GM18951 (cell line): ENCODE measurements at regions not wholly inside any gene's neighbourhood (a gene's known extent, or its start where the extent isn't known, plus 50 kb on each side); places are given as distances from the start of the nearest gene placed in this dataset.

ENCODE experiments used
- POLR2A ChIP-seq: IDR thresholded peaks from 4 replicates; pipeline ENCODE4 v1.6.1; 2011; ENCODE audit warnings: mild to moderate bottlenecking; ENCODE audit not compliant: insufficient read length, insufficient read depth; ENCODE audit errors: extremely low read depth
- in situ Hi-C: fragments of 300-500 bp; cut with MboI; formaldehyde crosslinking; loops from one replicate; pipeline ENCODE4 v1.12.0; 2022; ENCODE audit warnings: low sequenced_read_pairs, mixed read lengths, inconsistent platforms; ENCODE audit not compliant: unreplicated experiment

- in situ Hi-C loops, result no loop called here
- no peak for TF ChIP-seq POLR2A
Measured at GRCh38 chr11:10379022-10379421, 74.1 kb downstream of the ADM start.

DNA sequence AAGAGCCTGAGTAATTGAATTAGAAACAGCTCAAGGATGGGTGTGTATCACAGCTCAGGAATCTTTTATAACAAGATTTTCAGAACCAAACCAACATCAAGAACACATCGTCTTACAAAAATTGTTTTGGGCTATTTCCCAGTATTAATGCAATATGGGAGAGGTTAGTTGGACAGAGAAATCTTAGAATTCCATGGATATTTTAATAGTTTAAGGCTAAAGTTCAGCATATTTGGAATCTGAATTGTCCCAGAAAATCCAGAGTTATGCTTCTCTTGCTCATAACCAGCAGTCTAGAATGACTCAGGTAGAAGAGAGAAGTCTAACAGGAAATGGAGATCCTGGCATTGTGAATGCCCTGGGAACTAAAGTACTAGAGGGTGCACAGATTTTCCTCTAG is 74.6 kb downstream of the ADM start:
- TF ChIP-seq POLR2A, result no peak
- in situ Hi-C loops, result no loop called here

DNA sequence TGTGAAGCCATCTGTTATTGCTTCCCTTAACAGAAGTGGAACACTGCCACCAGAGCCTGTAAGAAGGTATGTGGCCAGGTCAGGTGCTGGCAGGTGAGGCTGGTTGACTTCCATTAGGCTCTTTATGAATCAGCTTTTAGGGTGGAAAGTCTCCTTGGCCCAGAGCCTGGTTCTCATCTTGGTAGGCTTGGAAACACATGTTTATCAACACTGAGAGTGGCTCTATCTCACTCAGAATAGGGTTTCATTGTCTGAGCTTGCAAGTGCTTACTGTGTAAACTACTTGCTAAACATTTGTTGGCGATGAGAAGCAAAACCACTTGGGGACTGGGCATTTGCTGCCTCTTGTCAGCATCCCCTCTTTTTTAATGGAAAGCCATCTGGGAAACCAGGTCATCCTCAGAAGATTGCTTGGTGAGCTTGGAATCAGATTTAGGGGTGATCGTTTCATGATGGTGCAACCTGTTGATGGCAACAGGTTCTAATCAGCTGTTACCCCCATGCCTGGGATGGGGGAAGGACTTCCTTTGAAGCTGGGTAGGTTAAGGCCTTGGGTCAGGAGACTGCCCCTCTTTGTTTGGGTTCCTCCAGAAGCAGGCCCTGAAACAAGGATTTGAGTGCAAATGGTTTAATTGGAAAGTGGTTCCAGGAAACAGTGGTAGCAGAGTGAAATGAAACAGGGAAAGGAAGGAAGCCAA is 75.0 kb upstream of the AMPD3 start:
- in situ Hi-C loops, result no loop called here
- no peak for TF ChIP-seq POLR2A

DNA sequence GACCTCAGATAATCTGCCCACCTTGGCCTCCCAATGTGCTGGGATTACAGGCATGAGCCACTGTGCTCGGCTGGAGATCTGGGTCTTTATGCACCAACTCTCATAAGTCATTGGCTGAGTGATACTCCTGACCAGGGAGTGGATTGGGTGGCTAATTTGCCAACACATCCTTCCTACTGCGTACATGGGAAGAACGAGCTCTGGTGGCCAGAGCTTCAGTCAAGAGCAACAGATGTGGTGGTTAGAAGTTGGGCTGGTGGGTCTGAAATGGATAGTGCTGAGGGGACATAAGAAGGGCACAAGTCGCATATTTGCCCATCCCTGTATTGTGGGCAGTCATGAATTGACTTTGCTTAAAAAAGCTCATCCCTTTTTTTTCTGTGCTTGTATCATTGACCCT is 74.1 kb upstream of the AMPD3 start:
- no peak for TF ChIP-seq POLR2A
- in situ Hi-C loops, result no loop called here

GRCh38 chr11:10381736-10382135 is 73.3 kb upstream of the AMPD3 start:
- TF ChIP-seq POLR2A, result no peak
- in situ Hi-C loops, result no loop called here

DNA sequence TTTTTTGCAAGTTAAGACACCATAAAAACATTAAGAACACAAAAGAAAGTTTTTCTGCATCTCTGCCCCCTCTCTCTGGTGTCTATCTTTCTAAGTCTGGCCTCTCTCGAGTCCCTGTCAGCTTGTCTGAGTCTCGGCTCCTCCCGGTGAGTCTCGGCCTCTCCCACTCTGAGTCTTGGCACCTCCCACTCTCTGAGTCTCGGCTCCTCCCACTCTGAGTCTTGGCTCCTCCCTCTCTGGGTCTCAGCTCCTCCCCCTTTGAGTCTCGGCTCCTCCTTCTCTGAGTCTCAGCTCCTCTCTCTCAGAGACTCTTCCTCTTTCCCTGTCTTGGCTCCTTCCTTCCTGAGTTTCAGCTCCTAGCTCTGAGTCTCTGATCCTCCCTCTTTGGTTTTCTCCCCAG is 72.5 kb upstream of the AMPD3 start:
- in situ Hi-C loops, result no loop called here
- no peak for TF ChIP-seq POLR2A

DNA sequence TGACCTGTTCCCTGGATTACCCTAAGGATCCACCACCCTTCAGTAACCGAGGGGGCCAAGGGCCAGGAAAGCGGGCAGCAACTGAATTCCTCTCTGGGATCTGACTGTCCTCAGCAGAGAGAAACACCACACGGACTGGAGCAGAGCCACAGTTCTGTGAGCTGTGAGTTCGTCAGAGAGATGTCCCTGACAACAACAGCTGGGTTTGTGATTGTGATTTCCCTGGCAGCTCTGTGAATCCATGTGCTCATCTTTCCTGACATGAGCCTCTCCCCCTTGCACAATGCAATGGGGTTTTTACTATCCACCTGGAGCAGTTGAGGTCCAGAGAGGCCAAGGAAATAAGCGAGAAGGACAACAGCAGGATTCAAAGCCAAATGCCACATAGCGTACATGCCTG is 69.4 kb upstream of the AMPD3 start:
- in situ Hi-C loops, result no loop called here
- no peak for TF ChIP-seq POLR2A

- TF ChIP-seq POLR2A, result no peak
Measured at GRCh38 chr11:10386361-10386760, 68.7 kb upstream of the AMPD3 start.

GRCh38 chr11:10386861-10387205 is 68.2 kb upstream of the AMPD3 start:
- in situ Hi-C loops, result no loop called here
- no peak for TF ChIP-seq POLR2A

More at GRCh38 chr11:10386361-10386760, 68.7 kb upstream of the AMPD3 start:
- in situ Hi-C loops, result no loop called here

- TF ChIP-seq POLR2A, result no peak
- in situ Hi-C loops, result no loop called here
Measured at GRCh38 chr11:10387206-10388083, 67.6 kb upstream of the AMPD3 start.

DNA sequence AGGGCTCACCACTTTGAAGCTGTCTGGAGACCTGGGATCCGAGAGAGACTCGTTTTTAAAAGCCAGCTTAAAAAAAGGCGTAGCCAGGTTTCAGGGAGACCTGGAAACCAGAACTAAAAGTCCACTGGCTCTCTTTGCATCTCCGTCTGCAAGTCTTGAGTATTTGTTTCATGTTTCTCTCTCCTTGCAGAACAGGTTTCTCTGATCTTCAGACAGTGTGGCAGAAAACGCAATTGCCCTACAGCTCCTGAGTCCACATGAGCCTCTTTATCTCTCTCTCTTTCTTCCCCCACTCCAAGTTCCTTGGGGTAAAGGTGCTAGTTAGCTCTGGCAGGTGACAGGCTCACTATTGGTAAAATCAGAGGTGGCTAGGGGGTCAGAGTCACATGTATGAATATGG is 67.0 kb upstream of the AMPD3 start:
- TF ChIP-seq POLR2A, result no peak
- in situ Hi-C loops, result no loop called here

- in situ Hi-C loops, result no loop called here
- TF ChIP-seq POLR2A, result no peak
Measured at GRCh38 chr11:10388574-10388973, 66.5 kb upstream of the AMPD3 start.

DNA sequence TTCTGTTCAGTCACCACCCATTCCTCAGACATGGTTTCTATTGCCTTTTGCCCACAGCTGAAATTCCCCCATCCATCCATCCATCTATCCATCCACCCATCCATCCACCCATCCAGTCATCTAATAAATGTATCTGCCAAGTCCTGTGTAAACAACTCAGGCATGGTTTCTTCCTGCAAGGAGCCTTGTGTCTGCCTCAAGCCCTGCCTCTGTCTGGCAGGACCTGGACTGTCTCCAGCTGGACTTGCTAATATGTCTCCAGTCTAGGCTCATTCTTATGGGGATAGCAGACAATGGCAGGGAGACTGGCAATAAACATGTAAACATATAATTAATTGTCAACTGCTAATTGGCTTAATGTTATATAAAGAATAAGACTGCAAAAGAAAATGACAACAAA is 64.7 kb upstream of the AMPD3 start:
- in situ Hi-C loops, result no loop called here
- TF ChIP-seq POLR2A, result no peak
